ENCODE measurements at regions not wholly inside any gene's neighbourhood (a gene's known extent, or its start where the extent isn't known, plus 50 kb on each side); places are given as distances from the start of the nearest gene placed in this dataset.

GRCh38 chr2:48249631-48250473 is 64.6 kb upstream of the FOXN2 start:
- no peak for DNase-seq (ENCODE audit: low read depth in 4 of 4, low spot score in 3 of 4)

GRCh38 chr2:48250474-48250844 is 64.0 kb upstream of the FOXN2 start:
- DNase-seq (ENCODE audit: low read depth in 4 of 4, low spot score in 3 of 4) = no peak

- DNase-seq (ENCODE audit: low read depth in 4 of 4, low spot score in 3 of 4) = no peak
These were observed 63.5 kb upstream of the FOXN2 start for GRCh38 chr2:48250943-48251342.

GRCh38 chr2:48251437-48252148 is 62.9 kb upstream of the FOXN2 start:
- DNase-seq (ENCODE audit: low read depth in 4 of 4, low spot score in 3 of 4) = no peak

- no peak for DNase-seq (ENCODE audit: low read depth in 4 of 4, low spot score in 3 of 4)
These were observed 61.2 kb upstream of the FOXN2 start for GRCh38 chr2:48253301-48253700.

- no peak for DNase-seq (ENCODE audit: low read depth in 4 of 4, low spot score in 3 of 4)
These were observed 59.6 kb upstream of the FOXN2 start for GRCh38 chr2:48254839-48255238.

- no peak for DNase-seq (ENCODE audit: low read depth in 4 of 4, low spot score in 3 of 4)
These were observed 57.0 kb upstream of the FOXN2 start for GRCh38 chr2:48257456-48257855.

GRCh38 chr2:48258481-48259149 is 55.9 kb upstream of the FOXN2 start:
- no peak for DNase-seq (ENCODE audit: low read depth in 4 of 4, low spot score in 3 of 4)

- DNase-seq (ENCODE audit: low read depth in 4 of 4, low spot score in 3 of 4) = no peak
These were observed 54.7 kb upstream of the FOXN2 start for GRCh38 chr2:48259811-48260210.

- DNase-seq (ENCODE audit: low read depth in 4 of 4, low spot score in 3 of 4) = no peak
These were observed 49.9 kb upstream of the FOXN2 start for GRCh38 chr2:48264627-48265026.

All from left renal pelvis (tissue), 4 donors.